ENCODE measurements at regions not wholly inside any gene's neighbourhood (a gene's known extent, or its start where the extent isn't known, plus 50 kb on each side); places are given as distances from the start of the nearest gene placed in this dataset.

DNA sequence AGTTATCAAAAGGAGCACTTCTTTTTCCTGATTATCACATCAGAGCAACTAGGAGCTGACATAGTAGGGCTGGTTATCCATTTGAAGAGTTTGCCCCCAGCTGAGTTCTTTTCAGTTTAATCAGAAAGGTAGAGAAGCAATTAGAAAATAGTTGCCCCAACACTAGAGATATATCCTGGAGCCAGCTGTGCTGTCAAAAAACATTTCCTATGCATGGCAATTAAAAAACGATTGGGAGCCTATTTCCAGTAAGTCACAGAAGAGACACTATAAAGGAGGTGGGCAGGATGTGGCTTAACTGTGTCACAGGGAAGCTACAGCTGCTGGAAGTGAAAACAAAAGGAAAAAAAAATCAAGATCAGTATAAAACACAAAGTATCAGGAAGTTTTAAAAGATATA lies 155.7 kb upstream of the SLITRK1 start:
- Histone ChIP-seq H3K9ac (ENCODE audit: low read length in 2 of 2) (no peak overlapping the region), H3K36me3 (ENCODE audit: control insufficient read depth in 2 of 2, insufficient read depth in 2 of 2, low read length in 2 of 2) (no peaks in the 10 kb centered on the region), H3K27ac (ENCODE audit: low read length) (no peak overlapping the region), H3K9me3 (ENCODE audit: control insufficient read depth in 2 of 2, low read length in 2 of 2) (no peaks in the 10 kb centered on the region), H3K4me1 (ENCODE audit: control insufficient read depth, insufficient read depth, low read length) (no peaks in the 10 kb centered on the region), H3K4me3 (ENCODE audit: low read length in 2 of 2) (no peak overlapping the region), H3K27me3 (ENCODE audit: control insufficient read depth in 1 of 2, insufficient read depth in 2 of 2, low read length in 2 of 2) (no peaks in the 10 kb centered on the region)

DNA sequence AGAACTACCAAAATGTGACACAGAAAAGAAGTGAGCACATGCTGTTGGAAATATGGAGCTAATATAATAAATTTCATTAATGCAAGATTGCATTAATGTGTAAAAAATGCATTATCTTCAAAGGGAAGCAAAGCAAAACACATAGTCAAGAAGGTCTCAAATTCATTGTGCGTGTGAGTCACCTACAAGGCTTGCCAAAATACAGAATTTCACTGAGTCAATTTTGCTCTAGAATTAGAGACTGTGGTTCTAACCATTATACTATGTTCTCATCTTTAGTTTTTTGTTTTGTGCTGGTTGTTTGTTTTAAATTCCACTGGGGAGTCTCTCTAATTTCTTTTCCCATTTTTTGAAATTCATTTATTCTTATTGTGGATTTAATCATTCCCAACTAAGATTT lies 149.8 kb upstream of the SLITRK1 start:
- Histone ChIP-seq H3K9me3 (ENCODE audit: control insufficient read depth in 2 of 2, low read length in 2 of 2) (no peaks in the 10 kb centered on the region), H3K36me3 (ENCODE audit: control insufficient read depth in 2 of 2, insufficient read depth in 2 of 2, low read length in 2 of 2) (no peaks in the 10 kb centered on the region), H3K4me1 (ENCODE audit: control insufficient read depth, insufficient read depth, low read length) (no peaks in the 10 kb centered on the region), H3K27me3 (ENCODE audit: control insufficient read depth in 1 of 2, insufficient read depth in 2 of 2, low read length in 2 of 2) (no peaks in the 10 kb centered on the region), H3K27ac (ENCODE audit: low read length) (no peak overlapping the region), H3K9ac (ENCODE audit: low read length in 2 of 2) (no peak overlapping the region), H3K4me3 (ENCODE audit: low read length in 2 of 2) (no peak overlapping the region)

DNA sequence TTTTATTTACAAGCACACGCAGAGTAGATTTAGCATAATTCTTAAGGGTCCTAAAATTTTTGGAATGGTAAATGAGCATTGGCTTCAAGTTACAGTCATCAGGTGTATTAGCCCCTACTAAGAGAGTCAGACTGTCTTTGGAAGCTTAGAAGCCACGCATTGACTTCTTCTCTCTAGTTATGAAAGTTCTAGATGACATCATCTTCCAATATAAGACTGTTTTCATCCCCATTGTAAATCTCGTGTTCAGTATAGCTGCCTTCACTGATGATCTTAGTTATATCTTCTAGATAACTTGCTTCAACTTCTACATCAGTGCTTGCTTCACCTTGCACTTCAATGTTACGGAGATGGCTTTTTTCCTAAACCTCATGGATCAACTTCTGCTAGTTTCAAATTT lies 148.8 kb upstream of the SLITRK1 start:
- Histone ChIP-seq H3K36me3 (ENCODE audit: control insufficient read depth in 2 of 2, insufficient read depth in 2 of 2, low read length in 2 of 2) (no peaks in the 10 kb centered on the region), H3K27ac (ENCODE audit: low read length) (no peak overlapping the region), H3K9ac (ENCODE audit: low read length in 2 of 2) (no peak overlapping the region), H3K4me3 (ENCODE audit: low read length in 2 of 2) (no peak overlapping the region), H3K9me3 (ENCODE audit: control insufficient read depth in 2 of 2, low read length in 2 of 2) (no peaks in the 10 kb centered on the region), H3K27me3 (ENCODE audit: control insufficient read depth in 1 of 2, insufficient read depth in 2 of 2, low read length in 2 of 2) (no peaks in the 10 kb centered on the region), H3K4me1 (ENCODE audit: control insufficient read depth, insufficient read depth, low read length) (no peaks in the 10 kb centered on the region)

DNA sequence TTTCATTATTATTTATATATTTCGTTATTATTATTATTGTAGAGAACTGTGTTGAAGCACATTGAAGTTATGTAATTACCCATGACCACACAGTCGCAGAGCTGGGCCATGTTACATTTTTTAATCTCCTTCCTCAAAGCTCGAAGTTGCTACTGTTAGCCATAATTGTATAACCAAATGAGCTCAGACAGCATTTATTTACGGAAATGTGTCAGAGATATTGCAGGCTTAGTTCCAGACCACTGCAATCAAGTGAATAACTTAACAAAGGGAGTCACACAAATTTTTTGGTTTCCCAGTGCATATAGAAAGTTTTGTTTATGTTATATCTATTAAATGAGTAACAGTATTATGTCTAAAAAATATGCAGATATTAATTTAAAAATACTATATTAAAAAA lies 147.1 kb upstream of the SLITRK1 start:
- Histone ChIP-seq H3K4me1 (ENCODE audit: control insufficient read depth, insufficient read depth, low read length) (no peaks in the 10 kb centered on the region), H3K27me3 (ENCODE audit: control insufficient read depth in 1 of 2, insufficient read depth in 2 of 2, low read length in 2 of 2) (no peaks in the 10 kb centered on the region), H3K9me3 (ENCODE audit: control insufficient read depth in 2 of 2, low read length in 2 of 2) (no peaks in the 10 kb centered on the region), H3K4me3 (ENCODE audit: low read length in 2 of 2) (no peak overlapping the region), H3K27ac (ENCODE audit: low read length) (no peak overlapping the region), H3K9ac (ENCODE audit: low read length in 2 of 2) (no peak overlapping the region), H3K36me3 (ENCODE audit: control insufficient read depth in 2 of 2, insufficient read depth in 2 of 2, low read length in 2 of 2) (no peaks in the 10 kb centered on the region)

DNA sequence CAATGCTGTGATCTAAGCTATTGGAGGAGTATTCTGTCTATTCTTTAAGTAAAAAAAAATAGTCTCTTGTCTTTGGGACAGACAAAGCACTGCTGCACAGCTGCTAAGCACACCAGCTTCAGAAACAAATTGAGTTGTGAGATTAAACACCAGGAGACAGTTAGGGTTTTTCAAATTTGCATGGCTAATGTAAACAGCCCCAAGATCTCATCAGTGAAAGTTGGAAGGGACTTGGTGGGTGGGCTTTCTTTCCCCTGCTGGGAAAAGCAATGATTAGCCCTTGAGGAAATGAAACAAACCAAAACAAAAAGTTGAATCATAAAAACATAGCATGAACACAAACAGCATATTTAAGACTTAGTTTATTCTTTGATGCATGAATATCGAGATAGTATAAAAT lies 143.6 kb upstream of the SLITRK1 start:
- Histone ChIP-seq H3K27ac (ENCODE audit: low read length) (no peak overlapping the region), H3K27me3 (ENCODE audit: control insufficient read depth in 1 of 2, insufficient read depth in 2 of 2, low read length in 2 of 2) (no peaks in the 10 kb centered on the region), H3K4me1 (ENCODE audit: control insufficient read depth, insufficient read depth, low read length) (no peaks in the 10 kb centered on the region)

DNA sequence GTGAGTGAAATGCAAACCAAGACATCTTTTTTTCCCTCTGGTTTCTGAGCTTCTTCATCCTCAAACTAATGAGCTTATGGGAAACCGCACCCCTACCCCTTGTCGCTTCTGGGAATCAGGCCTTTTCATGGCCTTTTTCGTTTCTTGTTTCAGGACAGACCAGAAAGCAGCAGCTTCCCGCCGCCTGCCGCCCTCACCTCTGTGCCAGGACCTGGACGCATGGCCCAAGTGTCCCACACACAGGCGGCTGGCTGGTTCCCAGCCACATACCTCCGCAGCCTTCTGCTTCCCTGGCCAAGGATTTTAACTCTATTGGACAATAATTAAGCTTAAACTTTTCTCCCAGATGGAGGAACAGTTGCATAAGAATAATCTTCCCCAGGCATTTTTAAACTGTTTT lies 114.1 kb upstream of the SLITRK1 start:
- Histone ChIP-seq H3K9me3 (ENCODE audit: control insufficient read depth in 2 of 2, low read length in 2 of 2) (peaks cover 0 to 2% of the 10 kb centered on the region in 2 donors), H3K27me3 (ENCODE audit: control insufficient read depth in 1 of 2, insufficient read depth in 2 of 2, low read length in 2 of 2) (no peaks in the 10 kb centered on the region), H3K9ac (ENCODE audit: low read length in 2 of 2) (no peak overlapping the region), H3K4me1 (ENCODE audit: control insufficient read depth, insufficient read depth, low read length) (no peaks in the 10 kb centered on the region), H3K4me3 (ENCODE audit: low read length in 2 of 2) (no peak overlapping the region), H3K36me3 (ENCODE audit: control insufficient read depth in 2 of 2, insufficient read depth in 2 of 2, low read length in 2 of 2) (no peaks in the 10 kb centered on the region), H3K27ac (ENCODE audit: low read length) (no peak overlapping the region)

More for the DNA sequence above, 143.6 kb upstream of the SLITRK1 start:
- H3K9ac ChIP-seq (ENCODE audit: low read length in 2 of 2) = no peak overlapping the region
- no peaks in the 10 kb centered on the region for H3K9me3 ChIP-seq (ENCODE audit: control insufficient read depth in 2 of 2, low read length in 2 of 2)
- H3K36me3 ChIP-seq (ENCODE audit: control insufficient read depth in 2 of 2, insufficient read depth in 2 of 2, low read length in 2 of 2) = no peaks in the 10 kb centered on the region
- H3K4me3 ChIP-seq (ENCODE audit: low read length in 2 of 2) = no peak overlapping the region

DNA sequence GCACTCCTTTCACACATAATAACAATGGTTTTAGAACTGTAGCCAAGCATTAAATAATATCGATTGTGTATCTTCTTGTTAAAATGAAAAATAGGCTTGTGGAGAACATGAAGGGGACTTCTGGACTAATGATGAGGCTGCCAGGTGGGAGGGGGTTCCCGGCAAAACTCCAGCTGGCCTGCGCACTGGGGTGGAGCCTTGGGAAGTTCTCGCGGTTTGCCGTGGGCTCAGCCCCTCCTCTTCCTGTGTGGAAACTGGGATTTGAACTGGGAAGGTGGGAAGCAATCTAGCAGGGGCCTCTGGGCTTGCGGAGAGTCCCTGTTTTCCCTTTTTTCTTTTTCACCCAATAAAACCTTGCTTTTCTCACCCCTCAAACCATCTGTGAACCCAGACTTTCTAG lies 113.7 kb upstream of the SLITRK1 start:
- Histone ChIP-seq H3K9me3 (ENCODE audit: control insufficient read depth in 2 of 2, low read length in 2 of 2) (peaks cover 0 to 2% of the 10 kb centered on the region in 2 donors), H3K4me3 (ENCODE audit: low read length in 2 of 2) (no peak overlapping the region), H3K27ac (ENCODE audit: low read length) (no peak overlapping the region), H3K36me3 (ENCODE audit: control insufficient read depth in 2 of 2, insufficient read depth in 2 of 2, low read length in 2 of 2) (no peaks in the 10 kb centered on the region), H3K4me1 (ENCODE audit: control insufficient read depth, insufficient read depth, low read length) (no peaks in the 10 kb centered on the region), H3K27me3 (ENCODE audit: control insufficient read depth in 1 of 2, insufficient read depth in 2 of 2, low read length in 2 of 2) (no peaks in the 10 kb centered on the region), H3K9ac (ENCODE audit: low read length in 2 of 2) (no peak overlapping the region)

DNA sequence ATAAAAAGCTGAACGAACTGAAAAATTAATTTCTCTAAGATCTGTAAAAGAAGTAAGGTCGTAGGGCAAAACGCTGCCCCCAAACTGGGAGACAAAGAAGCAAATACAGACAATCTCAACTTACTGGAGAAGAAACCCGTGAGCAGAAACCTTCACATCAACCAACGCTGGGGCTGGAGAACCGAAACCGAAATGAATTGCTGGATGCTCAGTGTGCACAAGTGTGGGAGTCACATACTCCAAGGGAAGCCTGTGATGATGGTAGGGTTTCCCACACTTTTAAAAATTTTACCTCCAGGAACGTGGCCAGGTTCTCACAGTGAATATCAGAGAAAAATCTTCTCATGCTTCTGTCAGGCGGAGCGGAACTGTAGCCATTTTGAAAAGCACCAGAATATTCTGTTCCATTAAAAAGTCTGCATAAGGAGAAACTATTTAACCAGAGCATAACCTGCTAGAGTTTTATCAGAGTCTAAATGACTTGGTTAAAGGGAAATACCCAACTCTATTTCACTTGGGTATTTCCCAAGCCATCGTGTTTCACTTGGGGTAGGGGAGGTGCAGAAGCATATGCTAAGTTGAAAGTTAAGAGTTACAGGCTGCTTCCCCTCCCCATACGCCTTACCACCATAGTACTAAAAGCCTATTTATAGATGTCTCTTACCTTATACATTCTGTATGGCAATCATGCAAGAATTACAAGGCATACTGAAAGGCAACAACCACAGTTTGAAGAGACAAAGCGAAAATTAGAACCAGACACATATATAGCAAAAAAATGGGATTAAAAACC lies 110.5 kb upstream of the SLITRK1 start:
- Histone ChIP-seq H3K9me3 (ENCODE audit: control insufficient read depth in 2 of 2, low read length in 2 of 2) (no peaks in the 10 kb centered on the region), H3K9ac (ENCODE audit: low read length in 2 of 2) (no peak overlapping the region), H3K4me1 (ENCODE audit: control insufficient read depth, insufficient read depth, low read length) (no peaks in the 10 kb centered on the region)

DNA sequence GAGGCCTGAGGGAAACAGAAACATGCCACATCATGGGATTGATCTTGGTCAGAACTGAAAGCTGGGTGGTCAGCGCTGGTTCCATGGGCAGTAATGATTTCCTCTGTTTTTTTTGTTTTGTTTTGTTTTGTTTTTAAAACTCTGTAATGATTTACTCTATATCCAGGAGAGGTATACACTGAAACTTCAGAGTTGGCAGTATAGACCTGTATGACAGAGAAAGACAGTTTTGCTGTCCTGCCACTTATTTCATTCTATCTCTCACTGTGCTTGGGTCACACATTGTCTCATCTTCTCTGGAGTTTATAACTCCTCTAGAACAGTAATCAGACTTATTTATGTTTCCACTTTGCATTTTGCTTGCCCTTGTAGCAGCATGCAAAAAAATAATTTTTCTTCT lies 105.1 kb upstream of the SLITRK1 start:
- no peaks in the 10 kb centered on the region for H3K4me1 ChIP-seq (ENCODE audit: control insufficient read depth, insufficient read depth, low read length)
- no peaks in the 10 kb centered on the region for H3K27me3 ChIP-seq (ENCODE audit: control insufficient read depth in 1 of 2, insufficient read depth in 2 of 2, low read length in 2 of 2)
- H3K27ac ChIP-seq (ENCODE audit: low read length) = no peak overlapping the region
- no peaks in the 10 kb centered on the region for H3K9me3 ChIP-seq (ENCODE audit: control insufficient read depth in 2 of 2, low read length in 2 of 2)
- no peaks in the 10 kb centered on the region for H3K36me3 ChIP-seq (ENCODE audit: control insufficient read depth in 2 of 2, insufficient read depth in 2 of 2, low read length in 2 of 2)
- no peak overlapping the region for H3K4me3 ChIP-seq (ENCODE audit: low read length in 2 of 2)
- no peak overlapping the region for H3K9ac ChIP-seq (ENCODE audit: low read length in 2 of 2)

More for the DNA sequence above, 110.5 kb upstream of the SLITRK1 start:
- no peak overlapping the region for H3K27ac ChIP-seq (ENCODE audit: low read length)
- H3K36me3 ChIP-seq (ENCODE audit: control insufficient read depth in 2 of 2, insufficient read depth in 2 of 2, low read length in 2 of 2) = no peaks in the 10 kb centered on the region
- H3K4me3 ChIP-seq (ENCODE audit: low read length in 2 of 2) = no peak overlapping the region
- no peaks in the 10 kb centered on the region for H3K27me3 ChIP-seq (ENCODE audit: control insufficient read depth in 1 of 2, insufficient read depth in 2 of 2, low read length in 2 of 2)

DNA sequence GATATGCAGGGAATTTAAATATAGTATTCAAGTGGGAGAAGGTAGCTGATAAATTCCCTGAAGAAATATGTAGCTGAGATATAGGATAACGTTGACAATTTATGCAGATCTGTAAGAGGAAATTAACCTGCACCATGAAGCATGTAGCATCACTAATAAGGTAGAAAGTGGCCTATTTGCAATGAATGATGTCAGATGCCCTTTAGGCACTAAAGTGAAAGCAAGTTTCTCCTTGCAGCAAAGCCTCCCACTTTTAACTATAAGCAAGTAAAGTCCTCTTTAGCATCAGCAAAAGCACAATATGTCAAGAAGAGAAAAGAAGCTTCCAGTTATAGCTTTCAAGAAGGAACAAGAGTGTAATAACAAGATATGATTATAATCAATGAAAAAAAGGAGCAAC lies 102.5 kb upstream of the SLITRK1 start:
- H3K36me3 ChIP-seq (ENCODE audit: control insufficient read depth in 2 of 2, insufficient read depth in 2 of 2, low read length in 2 of 2) = no peaks in the 10 kb centered on the region
- no peaks in the 10 kb centered on the region for H3K27me3 ChIP-seq (ENCODE audit: control insufficient read depth in 1 of 2, insufficient read depth in 2 of 2, low read length in 2 of 2)
- no peak overlapping the region for H3K9ac ChIP-seq (ENCODE audit: low read length in 2 of 2)
- no peak overlapping the region for H3K27ac ChIP-seq (ENCODE audit: low read length)
- H3K4me1 ChIP-seq (ENCODE audit: control insufficient read depth, insufficient read depth, low read length) = no peaks in the 10 kb centered on the region
- no peak overlapping the region for H3K4me3 ChIP-seq (ENCODE audit: low read length in 2 of 2)
- no peaks in the 10 kb centered on the region for H3K9me3 ChIP-seq (ENCODE audit: control insufficient read depth in 2 of 2, low read length in 2 of 2)

DNA sequence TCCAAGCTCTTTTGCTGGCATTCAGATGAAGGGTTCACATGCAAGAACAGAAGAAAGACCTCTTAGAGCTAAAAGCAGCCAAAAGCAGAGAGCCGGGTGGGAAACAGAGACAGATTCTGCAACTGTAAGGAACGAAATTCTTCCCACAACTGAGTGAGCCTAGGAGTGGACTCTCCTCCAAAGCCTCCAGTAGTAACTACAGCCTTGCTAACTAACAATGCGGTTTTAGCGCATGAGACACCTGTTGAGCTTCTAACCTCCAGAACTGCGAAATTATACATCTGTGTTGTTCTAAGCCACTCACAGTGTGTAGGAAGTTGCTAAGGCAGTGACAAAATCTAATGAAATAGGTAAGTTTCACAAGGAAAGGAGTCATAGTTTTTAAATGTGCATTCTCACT lies 98.1 kb upstream of the SLITRK1 start:
- Histone ChIP-seq H3K27ac (ENCODE audit: low read length) (no peak overlapping the region), H3K4me1 (ENCODE audit: control insufficient read depth, insufficient read depth, low read length) (no peaks in the 10 kb centered on the region), H3K9me3 (ENCODE audit: control insufficient read depth in 2 of 2, low read length in 2 of 2) (no peaks in the 10 kb centered on the region), H3K36me3 (ENCODE audit: control insufficient read depth in 2 of 2, insufficient read depth in 2 of 2, low read length in 2 of 2) (no peaks in the 10 kb centered on the region), H3K9ac (ENCODE audit: low read length in 2 of 2) (no peak overlapping the region), H3K27me3 (ENCODE audit: control insufficient read depth in 1 of 2, insufficient read depth in 2 of 2, low read length in 2 of 2) (no peaks in the 10 kb centered on the region), H3K4me3 (ENCODE audit: low read length in 2 of 2) (no peak overlapping the region)

Measured in stomach smooth muscle (tissue), 2 donors.